ENCODE measurements at regions not wholly inside any gene's neighbourhood (a gene's known extent, or its start where the extent isn't known, plus 50 kb on each side); places are given as distances from the start of the nearest gene placed in this dataset.

GRCh38 chr2:176470713-176471112 is 201.5 kb downstream of the MTX2 start:
- no peak for DNase-seq

- DNase-seq: no peak
Measured at GRCh38 chr2:176471949-176472348, 202.7 kb downstream of the MTX2 start.

- peak; percentile 37 for DNase-seq
Measured at GRCh38 chr2:176473177-176473576, 203.9 kb downstream of the MTX2 start.

GRCh38 chr2:176473851-176474250 is 204.6 kb downstream of the MTX2 start:
- DNase-seq: no peak

- DNase-seq: no peak
Measured at GRCh38 chr2:176477336-176477735, 208.1 kb downstream of the MTX2 start.

- no peak for DNase-seq
Measured at GRCh38 chr2:176479961-176480360, 210.7 kb downstream of the MTX2 start.

- DNase-seq: no peak
Measured at GRCh38 chr2:176482107-176482506, 212.9 kb downstream of the MTX2 start.

- DNase-seq: no peak
Measured at GRCh38 chr2:176483476-176483875, 214.2 kb downstream of the MTX2 start.

GRCh38 chr2:176483901-176484568 is 214.8 kb downstream of the MTX2 start:
- no peak for DNase-seq

GRCh38 chr2:176484838-176485237 is 215.6 kb downstream of the MTX2 start:
- DNase-seq: no peak

- peak; percentile 53 for DNase-seq
Measured at GRCh38 chr2:176488431-176488830, 219.2 kb downstream of the MTX2 start.

GRCh38 chr2:176490061-176490861 is 221.0 kb downstream of the MTX2 start:
- DNase-seq: peak; percentile 47

- DNase-seq: peak; percentile 98
Measured at GRCh38 chr2:176491172-176491904, 222.1 kb downstream of the MTX2 start.

- DNase-seq: no peak
Measured at GRCh38 chr2:176492583-176492982, 223.3 kb downstream of the MTX2 start.

- no peak for DNase-seq
Measured at GRCh38 chr2:176493226-176493825, 224.1 kb downstream of the MTX2 start.

GRCh38 chr2:176493909-176494308 is 224.7 kb downstream of the MTX2 start:
- DNase-seq: no peak

- DNase-seq: no peak
Measured at GRCh38 chr2:176494949-176495353, 225.7 kb downstream of the MTX2 start.

GRCh38 chr2:176495826-176496225 is 226.6 kb downstream of the MTX2 start:
- DNase-seq: no peak

- no peak for DNase-seq
Measured at GRCh38 chr2:176496761-176497160, 227.5 kb downstream of the MTX2 start.

GRCh38 chr2:176500901-176501300 is 231.7 kb downstream of the MTX2 start:
- DNase-seq: peak; percentile 44

- DNase-seq: no peak
Measured at GRCh38 chr2:176501617-176502016, 232.4 kb downstream of the MTX2 start.

- no peak for DNase-seq
Measured at GRCh38 chr2:176502619-176503018, 233.4 kb downstream of the MTX2 start.

GRCh38 chr2:176503776-176504175 is 234.5 kb downstream of the MTX2 start:
- DNase-seq: no peak
